WI38 (cell line): ENCODE measurements at regions not wholly inside any gene's neighbourhood (a gene's known extent, or its start where the extent isn't known, plus 50 kb on each side); places are given as distances from the start of the nearest gene placed in this dataset.

Experiments used
- H3K4me3 ChIP-seq: 2 replicates; pipeline ENCODE4 v1.5.1; 2011; ENCODE audit warnings: low read depth, mild to moderate bottlenecking, control low read depth, low read length
- TF ChIP-seq, protein P1 (sequence below): IDR thresholded peaks from 2 replicates; pipeline ENCODE4 v1.5.1; 2012; ENCODE audit warnings: low read depth, mild to moderate bottlenecking, control low read depth, low read length

GRCh38 chr5:107223066-107223465, 447.7 kb downstream of the EFNA5 start:
- no peak overlapping the region for H3K4me3 ChIP-seq
- TF ChIP-seq, protein P1, sequence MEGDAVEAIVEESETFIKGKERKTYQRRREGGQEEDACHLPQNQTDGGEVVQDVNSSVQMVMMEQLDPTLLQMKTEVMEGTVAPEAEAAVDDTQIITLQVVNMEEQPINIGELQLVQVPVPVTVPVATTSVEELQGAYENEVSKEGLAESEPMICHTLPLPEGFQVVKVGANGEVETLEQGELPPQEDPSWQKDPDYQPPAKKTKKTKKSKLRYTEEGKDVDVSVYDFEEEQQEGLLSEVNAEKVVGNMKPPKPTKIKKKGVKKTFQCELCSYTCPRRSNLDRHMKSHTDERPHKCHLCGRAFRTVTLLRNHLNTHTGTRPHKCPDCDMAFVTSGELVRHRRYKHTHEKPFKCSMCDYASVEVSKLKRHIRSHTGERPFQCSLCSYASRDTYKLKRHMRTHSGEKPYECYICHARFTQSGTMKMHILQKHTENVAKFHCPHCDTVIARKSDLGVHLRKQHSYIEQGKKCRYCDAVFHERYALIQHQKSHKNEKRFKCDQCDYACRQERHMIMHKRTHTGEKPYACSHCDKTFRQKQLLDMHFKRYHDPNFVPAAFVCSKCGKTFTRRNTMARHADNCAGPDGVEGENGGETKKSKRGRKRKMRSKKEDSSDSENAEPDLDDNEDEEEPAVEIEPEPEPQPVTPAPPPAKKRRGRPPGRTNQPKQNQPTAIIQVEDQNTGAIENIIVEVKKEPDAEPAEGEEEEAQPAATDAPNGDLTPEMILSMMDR = no peak

DNA sequence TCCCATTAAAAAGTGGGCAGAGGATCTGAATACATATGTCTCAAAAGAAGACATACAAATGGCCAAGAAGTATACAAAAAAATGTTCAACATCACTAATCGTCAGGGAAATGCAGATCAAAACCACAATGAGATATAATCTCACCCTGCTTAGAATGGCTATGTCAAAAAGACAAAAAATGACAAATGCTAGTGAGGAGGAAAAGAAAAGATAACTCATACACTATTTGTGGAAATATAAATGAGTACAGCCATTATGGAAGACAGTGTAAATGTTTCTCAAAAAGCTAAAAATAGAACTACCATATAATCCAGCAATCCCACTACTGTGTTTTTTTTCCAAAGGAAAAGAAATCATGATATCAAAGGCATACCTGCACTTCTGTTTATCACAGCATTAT, 450.7 kb downstream of the EFNA5 start:
- TF ChIP-seq, protein P1 = no peak

GRCh38 chr5:107218457-107219193, 452.1 kb downstream of the EFNA5 start:
- H3K4me3 ChIP-seq = no peak overlapping the region

More for the DNA sequence above, 450.7 kb downstream of the EFNA5 start:
- no peak overlapping the region for H3K4me3 ChIP-seq

DNA sequence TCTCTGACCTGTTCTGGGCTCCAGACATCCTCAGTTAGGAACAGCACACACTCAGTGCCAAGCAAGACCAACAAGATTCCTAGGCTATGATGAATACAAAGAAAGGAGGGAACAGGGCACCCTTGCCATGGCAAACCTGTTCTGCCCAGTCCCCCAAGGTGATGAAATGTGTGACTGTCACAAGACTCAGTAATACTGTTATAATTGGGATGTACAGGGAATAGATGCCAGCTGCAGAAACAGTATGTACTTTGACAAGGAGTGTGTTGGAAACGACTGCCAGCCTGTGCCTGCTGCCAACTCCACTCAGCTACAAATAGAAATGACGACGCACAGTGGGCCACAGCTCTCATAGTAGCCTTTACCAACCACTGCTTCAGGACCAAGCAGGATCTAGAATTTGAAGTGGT, 453.0 kb downstream of the EFNA5 start:
- TF ChIP-seq, protein P1 = no peak
- H3K4me3 ChIP-seq = no peak overlapping the region

More at GRCh38 chr5:107218457-107219193, 452.1 kb downstream of the EFNA5 start:
- TF ChIP-seq, protein P1 = no peak

GRCh38 chr5:107216587-107216986, 454.1 kb downstream of the EFNA5 start:
- H3K4me3 ChIP-seq = no peak overlapping the region
- TF ChIP-seq, protein P1 = no peak

- TF ChIP-seq, protein P1 = no peak
- no peak overlapping the region for H3K4me3 ChIP-seq
Measured at GRCh38 chr5:107215611-107216010, 455.1 kb downstream of the EFNA5 start.

DNA sequence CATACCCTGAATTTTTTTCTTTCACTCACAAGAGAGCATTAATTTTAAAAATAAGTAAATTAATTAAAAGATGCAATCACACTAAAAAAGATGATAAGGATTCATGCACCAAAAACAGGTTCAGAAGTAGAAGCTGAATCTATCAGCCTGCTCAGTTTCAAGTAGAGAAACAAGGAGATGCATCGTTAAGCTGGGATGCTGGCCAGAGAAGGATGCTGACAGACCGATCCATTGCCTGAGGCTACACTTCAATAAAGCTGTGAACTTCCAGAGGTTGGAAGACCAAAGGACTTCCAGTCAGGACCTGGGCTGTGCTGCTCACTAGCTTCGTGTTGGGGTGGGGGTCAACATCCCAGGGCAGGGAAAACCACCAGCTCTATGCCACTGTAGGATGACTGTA, 457.7 kb downstream of the EFNA5 start:
- TF ChIP-seq, protein P1 = no peak

More for the DNA sequence above, 457.7 kb downstream of the EFNA5 start:
- no peak overlapping the region for H3K4me3 ChIP-seq
